ENCODE measurements at regions not wholly inside any gene's neighbourhood (a gene's known extent, or its start where the extent isn't known, plus 50 kb on each side); places are given as distances from the start of the nearest gene placed in this dataset.

GRCh38 chr12:67802731-67803130 lies 154.2 kb downstream of the DYRK2 start:
- Histone ChIP-seq H3K4me2 (ENCODE audit: insufficient read depth, low read length) (no peak overlapping the region), H3K4me3 (replicated peaks in 1 of 3; ENCODE audit: insufficient read depth in 1 of 3, low read depth in 1 of 3, low read length in 3 of 3) (no peak overlapping the region), H3K79me2 (ENCODE audit: control insufficient read depth, insufficient read depth, low read length) (no peaks in the 10 kb centered on the region), H3K9me1 (replicated peaks; ENCODE audit: control insufficient read depth, extremely low read depth, insufficient read depth, low read length) (no peaks in the 10 kb centered on the region), H3K27me3 (ENCODE audit: control insufficient read depth in 2 of 2, insufficient read depth in 2 of 2, low read length in 2 of 2) (no peaks in the 10 kb centered on the region), H3K4me1 (ENCODE audit: control insufficient read depth, extremely low read depth, insufficient read depth, low read length) (no peaks in the 10 kb centered on the region), H3K9me3 (replicated peaks; ENCODE audit: control insufficient read depth, insufficient read depth, low read length) (no peaks in the 10 kb centered on the region), H4K20me1 (replicated peaks; ENCODE audit: control insufficient read depth, extremely low read depth, insufficient read depth, low read length) (no peaks in the 10 kb centered on the region), H2AFZ (ENCODE audit: low read depth, low read length) (no peak overlapping the region), H3K36me3 (ENCODE audit: control insufficient read depth in 2 of 2, extremely low read depth in 1 of 2, insufficient read depth in 2 of 2, low read length in 2 of 2) (no peaks in the 10 kb centered on the region), H3K9ac (replicated peaks; ENCODE audit: extremely low read depth, insufficient read depth, low read length) (no peak overlapping the region), H3K27ac (ENCODE audit: insufficient read depth, low read depth, low read length) (no peak overlapping the region)
- DNase-seq (ENCODE audit: low read depth, low spot score) (no peak), FAIRE-seq (no peak)
- no TSS peak for BruUV-seq (replicated peaks)
- TF ChIP-seq FOS (IDR thresholded peaks at IDR 0.05; ENCODE audit: borderline replicate concordance, insufficient read depth, low read length) (no peak), GATA2 (IDR thresholded peaks at IDR 0.05; ENCODE audit: insufficient read depth, insufficient read length, low read depth, low read length) (no peak), CTCF (IDR thresholded peaks at IDR 0.05; ENCODE audit: extremely low read depth in 1 of 2, insufficient read depth in 1 of 2, low read depth in 1 of 2, low read length in 2 of 2) (no peak), EZH2 (IDR thresholded peaks at IDR 0.05; ENCODE audit: borderline replicate concordance, low read depth, low read length, severe bottlenecking) (no peak), MYC (IDR thresholded peaks at IDR 0.05; ENCODE audit: low read depth, low read length) (no peak), MAX (IDR thresholded peaks at IDR 0.05; ENCODE audit: insufficient read depth, insufficient read length) (no peak), POLR2AphosphoS5 (IDR thresholded peaks at IDR 0.05; ENCODE audit: insufficient read depth, low read depth, low read length) (no peak)
- CTCF ChIA-PET = no interaction called here
- dilution Hi-C loops (cut with MboI; ENCODE audit: extremely low pct_ligation_motif_present, low sequenced_read_pairs) = no loop called here
- POLR2A ChIA-PET = no interaction called here
- intact Hi-C loops (cut with micrococcal nuclease) = no loop called here
